ENCODE measurements at regions not wholly inside any gene's neighbourhood (a gene's known extent, or its start where the extent isn't known, plus 50 kb on each side); places are given as distances from the start of the nearest gene placed in this dataset.

GRCh38 chr6:19731282-19731681 lies 105.9 kb upstream of the ID4 start:
- TF ChIP-seq POLR2A (IDR thresholded peaks at IDR 0.05; ENCODE audit: low read length) (no peak), GATA1 (IDR thresholded peaks at IDR 0.05; ENCODE audit: low read depth, low read length) (no peak)
